Mucosa of rectum (tissue), 2 donors: ENCODE measurements at regions not wholly inside any gene's neighbourhood (a gene's known extent, or its start where the extent isn't known, plus 50 kb on each side); places are given as distances from the start of the nearest gene placed in this dataset.
A peak's percentile ranks its signal among the peaks of the same experiment; 100 is the strongest.

Experiments
- H3K27ac ChIP-seq, 2 donors: one replicate each; pipeline ENCODE4 v1.7.0; 2013; ENCODE audit warnings: inconsistent platforms in 2 of 2, low read depth in 2 of 2, low read length in 2 of 2
- H3K27me3 ChIP-seq, 2 donors: one replicate each; pipeline ENCODE4 v1.7.0; 2013; ENCODE audit warnings: low read length in 2 of 2; ENCODE audit not compliant: control insufficient read depth in 2 of 2, insufficient read depth in 2 of 2
- H3K36me3 ChIP-seq, 2 donors: one replicate each; pipeline ENCODE4 v1.7.0; 2013; ENCODE audit warnings: low read length in 2 of 2; ENCODE audit not compliant: control insufficient read depth in 2 of 2, insufficient read depth in 2 of 2
- H3K4me1 ChIP-seq, 2 donors: one replicate each; pipeline ENCODE4 v1.7.0; 2013; ENCODE audit warnings: low read length in 2 of 2, mild to moderate bottlenecking in 1 of 2; ENCODE audit not compliant: control insufficient read depth in 2 of 2, insufficient read depth in 2 of 2
- H3K4me3 ChIP-seq, 2 donors: one replicate each; pipeline ENCODE4 v1.7.0; 2013; ENCODE audit warnings: low read length in 2 of 2
- H3K9ac ChIP-seq, 2 donors: one replicate each; pipeline ENCODE4 v1.7.0; 2013; ENCODE audit warnings: low read length in 2 of 2, low read depth in 1 of 2, mild to moderate bottlenecking in 1 of 2
- H3K9me3 ChIP-seq, 2 donors: one replicate each; pipeline ENCODE4 v1.7.0; 2013; ENCODE audit warnings: low read length in 2 of 2; ENCODE audit not compliant: control insufficient read depth in 2 of 2
- donor health status: healthy.
- donor health status: Normal muscosa, but diverticular disease.

DNA sequence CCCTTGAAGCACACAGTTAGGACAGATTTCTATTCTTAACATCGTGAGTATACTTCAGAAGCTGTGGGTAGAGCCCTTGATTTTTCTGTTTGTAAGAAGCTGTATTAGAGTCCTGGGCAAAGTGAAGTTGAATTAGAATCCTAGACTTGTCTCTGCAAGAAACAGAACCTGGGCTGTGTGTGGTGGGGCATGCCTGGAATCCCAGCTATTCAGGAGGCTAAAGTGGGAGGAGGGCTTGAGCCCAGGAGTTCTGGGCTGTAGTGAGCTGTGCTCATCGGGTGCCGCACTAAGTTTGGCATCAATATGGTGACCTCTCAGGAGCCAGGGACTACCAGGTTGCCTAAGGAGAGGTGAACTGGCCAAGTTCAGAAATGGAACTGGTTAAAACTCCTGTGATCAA, 183.4 kb downstream of the GNAI1 start:
- no peaks in the 10 kb centered on the region for H3K4me1 ChIP-seq
- no peak overlapping the region for H3K4me3 ChIP-seq
- no peaks in the 10 kb centered on the region for H3K9me3 ChIP-seq
- no peak overlapping the region for H3K27ac ChIP-seq
- no peak overlapping the region for H3K9ac ChIP-seq
- H3K36me3 ChIP-seq = no peaks in the 10 kb centered on the region
- H3K27me3 ChIP-seq = no peaks in the 10 kb centered on the region

GRCh38 chr7:80316811-80317210, 182.2 kb downstream of the GNAI1 start:
- Histone ChIP-seq H3K4me3 (no peak overlapping the region), H3K36me3 (no peaks in the 10 kb centered on the region), H3K9ac (no peak overlapping the region), H3K4me1 (peaks cover 0 to 4% of the 10 kb centered on the region in 2 donors), H3K27ac (no peak overlapping the region), H3K9me3 (no peaks in the 10 kb centered on the region), H3K27me3 (no peaks in the 10 kb centered on the region)

DNA sequence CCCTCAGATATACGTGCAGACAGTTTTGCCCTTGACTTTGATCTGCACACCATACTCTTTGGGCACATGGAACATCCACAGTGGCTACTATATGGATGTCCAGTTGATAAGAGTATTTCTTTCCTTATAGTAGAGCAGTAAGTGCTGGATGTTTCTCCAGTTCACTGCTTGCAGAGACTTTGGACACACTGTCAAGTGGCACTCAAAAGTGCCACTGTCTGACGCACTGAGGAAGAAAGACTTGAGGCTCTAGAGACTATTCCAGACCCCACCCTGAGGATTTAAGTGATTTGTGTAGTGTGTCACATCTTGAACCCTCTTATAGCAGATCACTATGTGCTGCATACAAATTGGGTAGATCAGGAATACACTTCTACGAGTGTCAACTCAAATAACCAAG, 179.1 kb downstream of the GNAI1 start:
- Histone ChIP-seq H3K4me3 (no peak overlapping the region), H3K36me3 (no peaks in the 10 kb centered on the region), H3K9ac (no peak overlapping the region), H3K27me3 (no peaks in the 10 kb centered on the region), H3K9me3 (no peaks in the 10 kb centered on the region), H3K27ac (no peak overlapping the region), H3K4me1 (peaks cover 0 to 4% of the 10 kb centered on the region in 2 donors)

GRCh38 chr7:80313067-80313626, 178.5 kb downstream of the GNAI1 start:
- Histone ChIP-seq H3K36me3 (no peaks in the 10 kb centered on the region), H3K9me3 (no peaks in the 10 kb centered on the region), H3K27me3 (no peaks in the 10 kb centered on the region), H3K27ac (no peak overlapping the region), H3K4me3 (no peak overlapping the region), H3K9ac (no peak overlapping the region), H3K4me1 (peaks cover 0 to 4% of the 10 kb centered on the region in 2 donors)

DNA sequence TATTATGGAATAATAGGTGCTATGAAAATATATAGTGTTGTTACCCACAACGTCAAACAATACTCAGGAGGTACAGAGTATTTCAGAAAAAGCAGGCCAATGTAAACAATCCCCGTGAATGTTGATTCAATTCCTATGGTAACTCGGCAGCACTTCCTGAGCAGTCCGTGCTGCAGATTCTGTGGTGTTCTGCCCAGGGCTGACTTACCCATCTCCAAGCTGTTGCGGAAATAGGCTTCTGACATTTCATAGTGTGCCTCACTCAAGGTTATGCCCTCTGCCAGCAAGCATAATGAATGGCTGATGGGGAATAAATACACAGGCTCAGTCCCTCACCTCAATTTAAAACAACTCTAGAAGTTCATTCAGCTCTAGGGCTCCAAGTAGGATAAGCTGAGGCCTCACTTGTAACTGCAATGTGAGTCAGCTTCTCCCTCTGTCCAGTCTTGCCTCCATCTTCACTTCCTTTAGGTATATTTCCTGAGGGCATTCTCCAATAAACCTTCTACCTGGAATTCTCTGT, 177.6 kb downstream of the GNAI1 start:
- no peaks in the 10 kb centered on the region for H3K9me3 ChIP-seq
- no peak overlapping the region for H3K4me3 ChIP-seq
- H3K9ac ChIP-seq = no peak overlapping the region
- H3K27ac ChIP-seq = peak overlapping the region in 1 of 2 donors; percentile 2
- H3K4me1 ChIP-seq = peaks cover 0 to 4% of the 10 kb centered on the region in 2 donors
- no peaks in the 10 kb centered on the region for H3K36me3 ChIP-seq
- no peaks in the 10 kb centered on the region for H3K27me3 ChIP-seq

DNA sequence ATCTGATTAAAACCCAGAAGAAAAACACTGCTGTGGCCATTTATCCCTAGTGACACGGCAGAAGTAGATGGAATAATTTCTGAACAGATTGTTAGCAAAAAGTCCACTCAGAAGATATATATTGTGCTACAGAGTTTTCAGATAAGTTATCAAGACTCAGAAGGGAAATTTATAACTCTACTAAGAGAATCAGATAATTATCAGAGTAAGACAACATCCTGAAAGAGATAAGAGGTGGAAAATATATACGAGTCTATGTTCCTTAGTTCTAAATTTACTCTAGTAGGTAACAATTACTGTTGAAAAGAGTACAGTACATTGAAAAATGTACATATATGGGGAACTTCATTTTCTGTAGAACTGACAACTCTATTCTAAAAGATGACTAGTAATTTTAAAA, 176.7 kb downstream of the GNAI1 start:
- H3K27ac ChIP-seq = no peak overlapping the region
- H3K36me3 ChIP-seq = no peaks in the 10 kb centered on the region

DNA sequence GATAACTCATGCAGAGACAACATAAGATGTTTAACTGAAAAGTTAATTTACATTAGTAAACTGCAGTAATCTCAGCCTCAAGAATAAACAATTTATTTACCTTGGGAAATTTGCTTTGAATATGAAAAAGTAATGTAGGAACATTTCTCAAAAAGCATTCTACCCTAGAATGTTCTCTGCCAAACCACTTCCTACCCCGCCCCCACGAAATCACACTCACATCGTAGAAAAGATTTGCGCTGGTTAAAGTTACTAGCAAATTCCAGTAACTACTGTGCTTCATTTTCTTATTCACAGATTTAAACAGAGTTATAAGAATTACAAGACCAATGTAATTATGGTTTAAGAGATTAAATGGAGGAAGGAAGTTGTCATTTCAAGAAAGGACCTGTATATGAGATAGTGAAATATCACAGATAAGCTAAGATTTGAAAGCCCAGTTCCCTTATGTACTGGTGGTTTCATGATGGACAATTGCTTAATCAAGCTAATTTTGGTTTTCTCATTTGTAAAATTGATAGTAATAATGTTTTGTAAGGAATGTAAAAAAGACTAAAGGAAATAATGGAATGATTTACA, 175.4 kb downstream of the GNAI1 start:
- Histone ChIP-seq H3K4me1 (peaks cover 0 to 4% of the 10 kb centered on the region in 2 donors), H3K9me3 (no peaks in the 10 kb centered on the region), H3K27me3 (no peaks in the 10 kb centered on the region), H3K4me3 (no peak overlapping the region), H3K27ac (no peak overlapping the region), H3K9ac (no peak overlapping the region), H3K36me3 (no peaks in the 10 kb centered on the region)

More for the DNA sequence above, 176.7 kb downstream of the GNAI1 start:
- Histone ChIP-seq H3K9ac (no peak overlapping the region), H3K9me3 (no peaks in the 10 kb centered on the region), H3K4me1 (peaks cover 0 to 4% of the 10 kb centered on the region in 2 donors), H3K4me3 (no peak overlapping the region), H3K27me3 (no peaks in the 10 kb centered on the region)

GRCh38 chr7:80309377-80309776, 174.7 kb downstream of the GNAI1 start:
- Histone ChIP-seq H3K36me3 (no peaks in the 10 kb centered on the region), H3K27ac (no peak overlapping the region), H3K9ac (no peak overlapping the region), H3K4me1 (peaks cover 0 to 4% of the 10 kb centered on the region in 2 donors), H3K9me3 (no peaks in the 10 kb centered on the region), H3K4me3 (no peak overlapping the region), H3K27me3 (no peaks in the 10 kb centered on the region)

DNA sequence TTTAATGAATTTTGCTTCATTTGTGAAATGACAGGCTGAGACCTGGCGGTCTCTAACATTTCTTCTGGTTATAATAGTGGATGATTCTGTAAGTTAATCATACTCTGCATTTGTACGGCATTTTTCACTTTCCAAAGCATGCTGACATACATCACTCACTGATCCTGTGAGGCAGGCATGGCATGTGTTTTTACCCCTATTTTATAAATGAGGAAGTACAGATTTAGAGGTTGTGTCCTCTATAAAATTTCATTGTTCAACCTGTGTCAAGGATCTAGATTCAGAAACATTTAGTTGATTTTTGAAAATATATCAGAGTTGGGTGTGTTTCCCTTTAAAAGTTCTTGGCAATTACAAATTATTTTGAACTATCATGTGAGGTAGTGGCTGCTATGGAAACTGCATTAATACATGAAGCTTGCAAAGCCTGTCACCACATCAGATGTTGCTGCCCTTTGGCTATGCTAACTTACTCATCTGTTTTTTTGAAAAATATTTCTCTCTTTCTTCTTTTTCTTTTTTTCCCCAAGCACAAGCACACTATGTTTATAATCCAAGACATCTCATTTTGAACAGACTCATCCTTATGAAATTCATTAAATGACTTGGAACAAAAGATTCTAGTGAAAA, 172.7 kb downstream of the GNAI1 start:
- Histone ChIP-seq H3K27me3 (no peaks in the 10 kb centered on the region), H3K36me3 (no peaks in the 10 kb centered on the region), H3K9ac (no peak overlapping the region), H3K9me3 (no peaks in the 10 kb centered on the region), H3K4me1 (peaks cover 0 to 3% of the 10 kb centered on the region in 2 donors), H3K27ac (no peak overlapping the region), H3K4me3 (no peak overlapping the region)

- Histone ChIP-seq H3K27ac (no peak overlapping the region), H3K4me3 (no peak overlapping the region), H3K9ac (no peak overlapping the region), H3K9me3 (no peaks in the 10 kb centered on the region), H3K27me3 (no peaks in the 10 kb centered on the region), H3K4me1 (no peaks in the 10 kb centered on the region), H3K36me3 (no peaks in the 10 kb centered on the region)
Measured at GRCh38 chr7:80303315-80303714, 168.7 kb downstream of the GNAI1 start.
